Right lobe of liver (tissue), 4 donors: ENCODE measurements at regions not wholly inside any gene's neighbourhood (a gene's known extent, or its start where the extent isn't known, plus 50 kb on each side); places are given as distances from the start of the nearest gene placed in this dataset.

Experiments used
- CTCF ChIP-seq, 4 donors: fragments of 200-600 bp in 3 of 4; fragments of 450-650 bp in 1 of 4; IDR thresholded peaks; one replicate each; pipeline versions ENCODE4 v1.5.1 to v1.8.0; 2016 to 2022; ENCODE audit warnings: antibody characterized with exemption in 4 of 4, mild to moderate bottlenecking in 2 of 4
- POLR2A ChIP-seq: fragments of 450-650 bp; IDR thresholded peaks from one replicate; pipeline ENCODE4 v1.6.1; 2017; ENCODE audit warnings: antibody characterized with exemption, mild to moderate bottlenecking
- donor health status: DM: no; HTN: no; CAD: no.
- donor health status: DM: no; HTN: no; CAD: no.
- donor health status: DM: no; HTN: yes; CAD: no.

DNA sequence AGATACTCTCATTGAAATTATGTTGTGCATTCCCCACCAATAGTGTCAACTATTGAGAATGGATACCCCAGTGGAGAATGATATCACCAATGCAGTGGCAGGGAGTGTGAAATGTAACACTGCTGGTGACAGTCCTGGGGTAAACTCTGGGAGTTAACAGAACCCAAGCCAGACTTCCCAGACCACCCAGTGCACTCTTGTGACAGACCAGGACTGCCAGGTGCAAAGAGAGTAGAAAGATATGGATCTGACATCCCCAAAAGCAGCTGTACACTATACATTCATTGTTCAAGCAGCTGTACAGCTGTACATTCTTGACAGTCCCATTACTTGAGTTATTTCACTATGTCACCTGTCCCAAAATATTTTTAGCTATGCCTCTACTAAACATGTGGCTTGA, 886.6 kb downstream of the DIAPH3 start:
- TF ChIP-seq POLR2A: no peak
- no peak for TF ChIP-seq CTCF (IDR thresholded peaks at IDR 0.05)
